NCI-H446 (cell line): ENCODE measurements at regions not wholly inside any gene's neighbourhood (a gene's known extent, or its start where the extent isn't known, plus 50 kb on each side); places are given as distances from the start of the nearest gene placed in this dataset.
A peak's percentile ranks its signal among the peaks of the same experiment; 100 is the strongest.

Experiments
- DNase-seq, 2 experiments: peaks; one replicate each; lab custom pipeline; 2025; lab: John Stamatoyannopoulos, UW

- no peak for DNase-seq
These were observed 101.2 kb upstream of the GNAO1 start for GRCh38 chr16:56090076-56090475.

DNA sequence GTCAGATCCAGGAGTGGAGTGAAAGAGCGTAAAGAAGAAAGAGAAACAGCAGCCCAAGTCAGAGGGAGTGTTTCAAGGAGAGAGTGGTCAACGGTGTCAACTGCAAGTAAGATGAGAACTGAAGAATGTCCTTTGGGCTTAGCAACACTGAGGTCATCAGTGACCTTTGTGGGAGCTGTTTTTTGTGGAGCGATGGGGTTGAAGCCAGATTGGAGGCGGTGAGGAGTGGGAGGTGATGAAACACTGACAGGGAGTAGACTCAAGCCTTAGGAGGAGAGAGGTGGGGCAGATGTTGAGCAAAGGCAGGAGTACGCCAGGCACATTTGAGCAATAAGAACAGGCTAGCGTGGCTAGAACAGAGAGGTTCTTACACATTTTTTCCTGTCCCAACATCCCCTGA is 103.7 kb upstream of the GNAO1 start:
- no peak for DNase-seq

- no peak for DNase-seq
These were observed 109.9 kb upstream of the GNAO1 start for GRCh38 chr16:56081371-56081770.

GRCh38 chr16:56075732-56076388 is 115.4 kb upstream of the GNAO1 start:
- DNase-seq, result peak in 1 of 2 experiments; percentile 8

DNA sequence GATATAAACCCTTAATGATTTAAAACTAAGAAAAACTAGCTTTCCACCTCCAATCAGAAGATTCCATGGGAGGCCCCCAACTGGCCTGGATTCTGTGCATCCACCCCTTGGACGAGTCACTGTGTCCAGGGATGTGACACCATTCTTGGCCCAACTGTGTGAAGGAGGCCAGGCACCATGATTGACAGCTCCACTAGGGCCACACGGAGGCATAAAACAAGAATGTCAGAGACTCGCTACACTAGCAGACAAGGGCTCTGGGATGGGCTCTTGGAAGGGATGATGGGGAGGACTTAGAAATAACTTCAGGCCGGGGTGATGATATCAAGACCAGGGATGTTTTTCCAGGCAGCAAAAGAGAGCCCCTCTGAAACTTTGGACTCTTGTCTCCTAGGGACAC is 117.8 kb upstream of the GNAO1 start:
- DNase-seq, result no peak

DNA sequence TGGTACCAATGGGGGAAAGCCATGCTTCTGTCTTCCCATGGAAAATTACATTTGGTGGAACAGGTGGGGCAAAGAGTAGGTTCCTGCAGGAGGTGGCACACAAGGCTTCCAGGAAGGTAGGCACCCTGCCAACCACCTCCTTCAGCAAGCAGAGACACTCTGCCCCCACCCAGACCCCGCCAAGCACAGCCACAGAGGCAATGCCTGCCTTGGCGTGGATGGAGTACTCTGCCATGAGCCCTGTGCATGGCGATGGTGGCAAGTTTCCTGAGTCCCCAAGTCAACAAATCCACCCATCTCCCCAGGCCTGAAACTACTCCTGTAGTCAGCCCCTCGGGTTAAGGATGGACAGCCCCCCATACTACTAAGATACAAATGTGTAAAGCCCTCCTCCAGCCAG is 119.2 kb upstream of the GNAO1 start:
- DNase-seq, result no peak

GRCh38 chr16:56068816-56069215 is 122.5 kb upstream of the GNAO1 start:
- no peak for DNase-seq

DNA sequence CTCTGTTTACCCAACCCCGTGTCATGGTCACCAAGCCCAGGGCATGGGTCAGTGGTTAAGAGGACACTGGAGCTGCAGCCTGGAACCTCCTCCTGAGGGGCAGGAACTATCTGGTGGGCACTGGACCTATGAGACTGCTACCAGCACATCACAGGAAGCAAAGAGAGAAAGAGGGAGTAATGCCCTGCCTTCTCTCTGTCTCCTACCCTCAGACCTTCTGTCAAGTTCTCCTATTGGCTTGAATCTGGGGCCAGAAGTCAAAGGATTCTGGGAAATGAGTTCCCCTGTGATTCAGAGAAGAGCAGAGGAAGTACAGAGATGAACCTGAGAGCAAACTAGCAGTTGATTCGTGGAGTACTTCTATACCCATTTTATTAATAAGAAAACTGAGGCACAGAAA is 123.0 kb upstream of the GNAO1 start:
- DNase-seq, result no peak

DNA sequence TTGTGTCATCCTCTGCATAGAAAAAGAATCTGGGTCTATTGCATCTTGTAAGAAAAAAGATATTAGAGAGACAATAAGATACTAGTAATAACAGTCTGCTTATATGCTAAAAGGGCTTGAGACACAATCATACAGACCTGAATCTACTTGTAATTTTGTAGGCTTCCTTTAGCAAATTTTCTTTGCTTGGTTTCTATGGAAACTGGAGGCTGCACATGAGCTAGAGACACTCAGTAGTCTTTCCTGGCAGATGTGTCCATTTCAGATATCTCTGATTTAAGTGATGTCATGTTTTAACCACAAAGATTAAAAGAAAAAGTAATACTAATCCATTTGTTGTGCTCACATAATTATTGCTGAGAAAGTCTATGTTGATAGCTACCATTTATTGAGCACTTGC is 123.9 kb upstream of the GNAO1 start:
- DNase-seq, result no peak

- DNase-seq, result no peak
These were observed 124.7 kb upstream of the GNAO1 start for GRCh38 chr16:56066617-56067016.

DNA sequence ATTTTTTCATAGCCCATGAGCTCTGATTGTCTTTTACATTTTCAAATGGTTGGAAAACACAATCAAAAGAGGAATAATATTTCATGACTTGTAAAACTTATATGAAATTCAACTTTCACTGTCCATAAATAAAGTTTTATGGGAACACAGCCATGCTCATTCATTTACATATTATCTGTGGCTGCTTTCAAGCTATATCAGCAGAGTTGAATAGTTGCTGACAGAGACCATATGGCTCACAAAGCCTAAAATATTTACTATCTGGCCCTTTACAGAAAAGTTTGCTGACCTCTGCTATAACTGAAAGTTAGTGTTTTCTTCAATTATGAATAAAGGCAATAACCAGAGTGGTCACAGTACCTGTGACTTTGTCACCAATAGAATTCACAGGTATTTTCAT is 128.2 kb upstream of the GNAO1 start:
- DNase-seq, result no peak

- DNase-seq, result peak in 1 of 2 experiments; percentile 11
These were observed 134.1 kb upstream of the GNAO1 start for GRCh38 chr16:56057151-56057550.

GRCh38 chr16:56050916-56051315 is 140.4 kb upstream of the GNAO1 start:
- no peak for DNase-seq

- DNase-seq, result no peak
These were observed 142.7 kb upstream of the GNAO1 start for GRCh38 chr16:56048425-56049105.

DNA sequence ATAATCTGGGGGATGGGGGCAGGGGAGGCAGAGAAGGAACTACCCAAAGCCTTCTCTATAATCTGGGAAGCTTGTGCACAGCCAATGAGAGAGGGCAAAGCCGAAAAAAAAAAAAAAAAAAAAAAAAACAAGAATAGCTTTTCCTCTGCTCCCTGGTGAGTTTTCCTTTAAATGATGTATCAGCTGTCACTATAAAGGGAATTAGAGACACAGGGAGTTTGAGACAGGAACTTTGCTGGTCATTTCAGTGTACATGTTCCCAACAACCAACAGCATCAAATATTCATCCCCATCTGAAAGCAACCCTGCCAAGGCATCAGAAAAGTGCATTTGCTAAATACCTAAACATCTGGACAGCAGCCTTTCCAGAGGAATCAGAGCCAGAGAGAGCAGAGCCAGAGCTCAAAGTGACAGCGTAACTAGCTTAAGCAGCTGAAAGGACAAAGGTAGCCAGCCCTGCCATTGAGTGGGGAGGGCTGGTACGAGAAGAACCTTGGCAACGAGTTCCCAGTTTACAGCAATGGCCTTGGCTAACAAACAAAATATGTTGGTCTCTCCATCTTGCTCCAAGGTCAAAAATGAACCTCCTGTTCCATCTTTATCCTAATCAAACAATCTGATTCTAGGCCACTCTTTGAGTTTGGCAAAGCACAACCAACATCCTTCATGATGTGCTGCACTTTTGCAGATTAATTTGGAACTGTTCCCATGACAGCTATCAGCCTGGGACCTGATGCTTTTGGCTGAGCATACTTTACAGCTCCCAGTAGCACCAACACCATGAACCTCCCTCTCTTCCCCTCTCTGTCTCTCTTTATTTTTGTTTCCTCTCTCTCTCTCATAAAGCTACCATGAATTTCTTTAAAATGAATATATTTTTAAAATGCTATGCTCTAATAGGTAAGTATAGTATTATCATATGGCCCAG is 143.7 kb upstream of the GNAO1 start:
- peak in 1 of 2 experiments; percentile 35 for DNase-seq

DNA sequence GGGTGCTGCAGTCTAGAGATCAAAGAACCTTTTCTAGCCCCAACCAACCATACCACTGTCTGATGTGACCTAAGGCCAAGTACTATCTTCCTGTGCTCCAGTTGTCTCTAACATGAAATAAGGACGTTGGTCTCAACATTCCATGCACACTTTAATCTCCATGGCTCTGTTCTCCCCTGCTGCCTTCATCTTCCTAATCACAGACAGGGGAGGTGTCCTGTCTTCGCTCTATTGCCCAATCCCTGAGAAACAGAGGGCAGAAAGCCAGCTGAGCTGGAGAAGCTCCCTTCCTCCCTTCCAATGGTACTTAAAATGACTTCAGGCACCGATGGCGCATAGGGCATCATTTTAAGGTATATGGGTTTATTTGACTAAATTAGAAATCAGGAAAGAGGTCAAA is 148.9 kb upstream of the GNAO1 start:
- no peak for DNase-seq

DNA sequence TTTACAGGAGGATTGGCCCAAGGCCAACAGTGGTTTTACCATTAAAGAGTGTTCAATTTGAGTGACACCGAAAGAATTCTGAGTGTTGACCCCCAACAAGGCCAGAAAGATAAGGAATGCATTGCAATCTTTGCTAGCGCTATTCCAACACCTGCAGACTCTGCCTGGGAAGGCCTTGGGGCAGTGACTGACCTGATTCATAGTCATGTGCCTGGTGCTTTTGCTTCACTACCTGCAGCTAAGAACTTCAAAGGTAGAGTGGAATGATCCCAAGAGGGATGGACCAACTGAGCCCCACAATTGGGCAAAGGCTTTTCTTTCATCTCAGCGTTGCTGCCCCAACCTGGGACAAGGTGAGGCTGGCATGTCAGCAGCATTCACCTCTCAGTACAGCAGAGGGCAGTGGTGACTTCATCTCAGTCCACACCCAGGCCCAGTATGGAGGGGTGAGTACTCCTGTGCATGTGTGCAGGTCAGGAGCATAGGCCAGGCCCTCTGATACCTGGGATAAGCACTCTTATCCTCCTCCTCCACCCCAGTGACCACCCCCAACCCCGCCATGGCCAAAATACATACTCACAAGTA is 149.6 kb upstream of the GNAO1 start:
- DNase-seq, result peak in 1 of 2 experiments; percentile 16

- DNase-seq, result no peak
These were observed 152.7 kb upstream of the GNAO1 start for GRCh38 chr16:56038564-56039098.

- no peak for DNase-seq
These were observed 156.9 kb upstream of the CES5A start for GRCh38 chr16:56032072-56032471.

GRCh38 chr16:56029026-56029425 is 153.9 kb upstream of the CES5A start:
- no peak for DNase-seq

- no peak for DNase-seq
These were observed 147.6 kb upstream of the CES5A start for GRCh38 chr16:56022818-56023217.

DNA sequence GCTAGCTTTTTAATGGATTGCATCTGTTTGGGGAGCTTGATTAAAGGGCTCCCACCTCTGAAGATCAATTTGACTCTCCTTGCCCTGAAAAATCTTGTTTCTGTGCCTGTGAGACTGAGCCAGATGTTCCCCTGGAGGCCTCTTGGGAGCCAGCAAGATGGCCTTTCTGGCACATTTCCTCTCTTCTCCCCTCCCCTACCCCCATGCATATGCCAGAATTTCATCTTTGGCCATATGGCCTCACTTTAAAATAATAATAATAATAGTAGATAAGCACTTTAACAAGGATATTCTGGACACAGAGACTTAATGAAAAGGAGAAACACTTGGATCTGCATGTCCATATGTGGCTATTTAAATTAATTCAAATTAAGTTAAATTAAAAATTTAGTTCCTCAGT is 144.1 kb upstream of the CES5A start:
- peak in 1 of 2 experiments; percentile 68 for DNase-seq
